ELF-1 (cell line): ENCODE measurements at regions not wholly inside any gene's neighbourhood (a gene's known extent, or its start where the extent isn't known, plus 50 kb on each side); places are given as distances from the start of the nearest gene placed in this dataset.
"Not testable (repeated sequence)": the region's sequence is repeated elsewhere in the genome, so short reads cannot be mapped to it uniquely, and the experiment has no call there.

Experiments
- DNase-seq: peaks from one replicate; pipeline ENCODE4 v3.0.0-alpha.2; 2016; ENCODE audit warnings: low read depth, low spot score

- DNase-seq = not testable (repeated sequence)
Measured at GRCh38 chr16:35170061-35170460, 1710.6 kb downstream of the TP53TG3F start.

GRCh38 chr16:35170610-35171009 lies 1711.2 kb downstream of the TP53TG3F start:
- no peak for DNase-seq

- no peak for DNase-seq
Measured at GRCh38 chr16:35171106-35171505, 1711.7 kb downstream of the TP53TG3F start.

GRCh38 chr16:35173295-35173694 lies 1713.9 kb downstream of the TP53TG3F start:
- DNase-seq = no peak

- no peak for DNase-seq
Measured at GRCh38 chr16:35174016-35174415, 1714.6 kb downstream of the TP53TG3F start.

GRCh38 chr16:35176449-35176848 lies 1717.0 kb downstream of the TP53TG3F start:
- DNase-seq = no peak

GRCh38 chr16:35177851-35178250 lies 1718.4 kb downstream of the TP53TG3F start:
- DNase-seq = no peak

- DNase-seq = no peak
Measured at GRCh38 chr16:35180970-35181369, 1721.6 kb downstream of the TP53TG3F start.

GRCh38 chr16:35181422-35182030 lies 1722.1 kb downstream of the TP53TG3F start:
- DNase-seq = no peak

GRCh38 chr16:35182043-35182677 lies 1722.7 kb downstream of the TP53TG3F start:
- DNase-seq = no peak

GRCh38 chr16:35182943-35183550 lies 1723.6 kb downstream of the TP53TG3F start:
- no peak for DNase-seq

GRCh38 chr16:35184356-35184870 lies 1725.0 kb downstream of the TP53TG3F start:
- no peak for DNase-seq

- no peak for DNase-seq
Measured at GRCh38 chr16:35185366-35186044, 1726.1 kb downstream of the TP53TG3F start.

GRCh38 chr16:35186045-35186759 lies 1726.8 kb downstream of the TP53TG3F start:
- DNase-seq = no peak

GRCh38 chr16:35187665-35188225 lies 1728.3 kb downstream of the TP53TG3F start:
- no peak for DNase-seq

- DNase-seq = no peak
Measured at GRCh38 chr16:35188288-35189155, 1729.1 kb downstream of the TP53TG3F start.

GRCh38 chr16:35192993-35193392 lies 1733.6 kb downstream of the TP53TG3F start:
- no peak for DNase-seq

- no peak for DNase-seq
Measured at GRCh38 chr16:35193956-35194355, 1734.5 kb downstream of the TP53TG3F start.

GRCh38 chr16:35194681-35195080 lies 1735.3 kb downstream of the TP53TG3F start:
- DNase-seq = no peak

GRCh38 chr16:35195173-35195863 lies 1735.9 kb downstream of the TP53TG3F start:
- DNase-seq = no peak
